A673 (cell line): ENCODE measurements at regions not wholly inside any gene's neighbourhood (a gene's known extent, or its start where the extent isn't known, plus 50 kb on each side); places are given as distances from the start of the nearest gene placed in this dataset.

Experiments
- BruUV-seq: library from RNA; stranded (reverse); fragments of 400-500 nt; replicated peaks from 2 replicates; lab custom pipeline; 2021; lab: Mats Ljungman, UMichigan
- CTCF ChIA-PET: fragments of 300-600 bp; sonication (Branson Sonifier 250); formaldehyde crosslinking; loops from one replicate; lab custom pipeline; 2022; ENCODE audit warnings: antibody characterized with exemption; lab: Charles Lee
- POLR2A ChIA-PET: fragments of 300-600 bp; sonication (Branson Sonifier 250); formaldehyde crosslinking; loops from one replicate; lab custom pipeline; 2022; ENCODE audit warnings: antibody characterized with exemption; ENCODE audit not compliant: low non-redundant PET; lab: Charles Lee
- DNase-seq: peaks from one replicate; pipeline ENCODE4 v3.0.0-alpha.2; 2015; ENCODE audit warnings: low spot score
- H3K27ac ChIP-seq: fragments of 200-600 bp; sonication (generic); 2 replicates; pipeline ENCODE4 v1.5.1; 2016; ENCODE audit warnings: mixed run types, low read depth, mild to moderate bottlenecking, mixed read lengths, antibody characterized with exemption, low read length; ENCODE audit not compliant: poor library complexity, severe bottlenecking
- H3K27me3 ChIP-seq: fragments of 200-600 bp; sonication (generic); replicated peaks from 2 replicates; pipeline ENCODE4 v1.6.1; 2017; ENCODE audit warnings: mixed run types, low read depth, mild to moderate bottlenecking, mixed read lengths, antibody characterized with exemption, low read length; ENCODE audit not compliant: insufficient read depth, poor library complexity
- H3K36me3 ChIP-seq: fragments of 200-600 bp; sonication (generic); 2 replicates; pipeline ENCODE4 v1.6.1; 2016; ENCODE audit warnings: mixed run types, mild to moderate bottlenecking, mixed read lengths, antibody characterized with exemption, low read length; ENCODE audit not compliant: insufficient read depth, poor library complexity, severe bottlenecking
- H3K4me1 ChIP-seq: fragments of 200-600 bp; sonication (generic); 2 replicates; pipeline ENCODE4 v1.6.1; 2017; ENCODE audit warnings: mixed run types, mild to moderate bottlenecking, mixed read lengths, antibody characterized with exemption, low read length; ENCODE audit not compliant: insufficient read depth, poor library complexity, severe bottlenecking
- H3K4me3 ChIP-seq: fragments of 200-600 bp; sonication (generic); 2 replicates; pipeline ENCODE4 v1.5.1; 2016; ENCODE audit warnings: low read depth, mixed run types, mild to moderate bottlenecking, mixed read lengths, low read length; ENCODE audit not compliant: poor library complexity, severe bottlenecking
- H3K9me3 ChIP-seq: fragments of 200-600 bp; sonication (generic); 2 replicates; pipeline ENCODE4 v1.6.1; 2016; ENCODE audit warnings: mixed run types, low read depth, mild to moderate bottlenecking, mixed read lengths, antibody characterized with exemption, low read length; ENCODE audit not compliant: poor library complexity, severe bottlenecking
- CTCF ChIP-seq: fragments of 300-800, 200-600 bp; sonication (generic); conservative IDR thresholded peaks from 2 replicates; pipeline ENCODE4 v1.5.1; 2017; ENCODE audit warnings: low read depth, mild to moderate bottlenecking, antibody characterized with exemption, low read length, moderate library complexity, mixed read lengths
- EZH2 ChIP-seq: fragments of 200-600 bp; sonication (generic); IDR thresholded peaks from 2 replicates; pipeline ENCODE4 v1.6.1; 2017; ENCODE audit warnings: borderline replicate concordance, low read depth, mild to moderate bottlenecking, mixed read lengths, antibody characterized with exemption, low read length; ENCODE audit not compliant: poor library complexity, severe bottlenecking
- intact Hi-C: fragments of 100-400 bp; cut with micrococcal nuclease; formaldehyde crosslinking; loops from one replicate; pipeline ENCODE4 v1.10.0; 2022; ENCODE audit not compliant: unreplicated experiment

- no peaks in the 10 kb centered on the region for H3K36me3 ChIP-seq
- no peak for TF ChIP-seq EZH2
- no peak for TF ChIP-seq CTCF
- no peak overlapping the region for H3K27ac ChIP-seq
- intact Hi-C loops, result no loop called here
- no peak overlapping the region for H3K4me3 ChIP-seq
- no peaks in the 10 kb centered on the region for H3K27me3 ChIP-seq
- no TSS peak for BruUV-seq
- ChIA-PET POLR2A (no interaction called here), CTCF (no interaction called here)
- no peak for DNase-seq
- no peaks in the 10 kb centered on the region for H3K4me1 ChIP-seq
- H3K9me3 ChIP-seq, result no peaks in the 10 kb centered on the region
These were observed 247.5 kb downstream of the GABRG1 start for GRCh38 chr4:45876235-45876890.

- no peaks in the 10 kb centered on the region for H3K9me3 ChIP-seq
- no TSS peak for BruUV-seq
- intact Hi-C loops, result no loop called here
- no peaks in the 10 kb centered on the region for H3K27me3 ChIP-seq
- no peaks in the 10 kb centered on the region for H3K36me3 ChIP-seq
- POLR2A ChIA-PET, result no interaction called here
- no peak overlapping the region for H3K27ac ChIP-seq
- CTCF ChIA-PET, result no interaction called here
- no peak overlapping the region for H3K4me3 ChIP-seq
- no peak for DNase-seq
- TF ChIP-seq CTCF (no peak), EZH2 (no peak)
- H3K4me1 ChIP-seq, result no peaks in the 10 kb centered on the region
These were observed 254.7 kb downstream of the GABRG1 start for GRCh38 chr4:45869184-45869583.

GRCh38 chr4:45865781-45866180 is 258.1 kb downstream of the GABRG1 start:
- intact Hi-C loops, result no loop called here
- TF ChIP-seq CTCF (no peak), EZH2 (no peak)
- BruUV-seq, result no TSS peak
- no peaks in the 10 kb centered on the region for H3K4me1 ChIP-seq
- no peak overlapping the region for H3K4me3 ChIP-seq
- H3K27ac ChIP-seq, result no peak overlapping the region
- ChIA-PET POLR2A (no interaction called here), CTCF (no interaction called here)
- H3K9me3 ChIP-seq, result no peaks in the 10 kb centered on the region
- no peak for DNase-seq
- H3K27me3 ChIP-seq, result no peaks in the 10 kb centered on the region
- no peaks in the 10 kb centered on the region for H3K36me3 ChIP-seq
